Suprapubic skin (tissue), 4 donors: ENCODE measurements at regions not wholly inside any gene's neighbourhood (a gene's known extent, or its start where the extent isn't known, plus 50 kb on each side); places are given as distances from the start of the nearest gene placed in this dataset.

Experiments used
- DNase-seq, 2 donors: peaks; one replicate each; pipeline ENCODE4 v3.0.0-alpha.2; 2019; ENCODE audit warnings: low spot score in 2 of 2
- H3K27ac ChIP-seq: fragments of 200-600 bp; sonication (generic); one replicate; pipeline ENCODE4 v1.5.1; 2019
- H3K27me3 ChIP-seq: fragments of 200-600 bp; sonication (generic); one replicate; pipeline ENCODE4 v1.5.1; 2019
- H3K36me3 ChIP-seq: fragments of 200-600 bp; sonication (generic); one replicate; pipeline ENCODE4 v1.5.1; 2019
- H3K4me1 ChIP-seq: fragments of 200-600 bp; sonication (generic); one replicate; pipeline ENCODE4 v1.5.1; 2019
- H3K4me3 ChIP-seq: fragments of 200-600 bp; sonication (generic); one replicate; pipeline ENCODE4 v1.5.1; 2019; ENCODE audit warnings: mild to moderate bottlenecking
- H3K9me3 ChIP-seq: fragments of 200-600 bp; sonication (generic); one replicate; pipeline ENCODE4 v1.5.1; 2019
- EP300 ChIP-seq: sonication (generic); formaldehyde crosslinking; IDR thresholded peaks from one replicate; pipeline ENCODE4 v1.6.1; 2017; ENCODE audit warnings: antibody characterized with exemption
- POLR2A ChIP-seq, 2 donors: fragments of 450-650 bp; IDR thresholded peaks; one replicate each; pipeline ENCODE4 v1.6.1; 2017; ENCODE audit warnings: antibody characterized with exemption in 2 of 2, mild to moderate bottlenecking in 2 of 2, moderate library complexity in 2 of 2
- POLR2AphosphoS5 ChIP-seq, 3 donors: sonication (generic); formaldehyde crosslinking; IDR thresholded peaks; one replicate each; pipeline ENCODE4 v1.6.1; 2017; ENCODE audit warnings: antibody characterized with exemption in 3 of 3
- WGBS: methylation state at CpG from one replicate; pipeline ENCODE4 v1.1.5; 2018; 5-methylcytosine and 5-hydroxymethylcytosine counted together
- TF ChIP-seq, protein P1 (sequence below), 2 donors: fragments of 200-600 bp in 1 of 2; fragments of 450-650 bp in 1 of 2; sonication (generic) in 1 of 2; IDR thresholded peaks; one replicate each; pipeline ENCODE4 v1.5.1; 2016 to 2019; ENCODE audit warnings: antibody characterized with exemption in 2 of 2, mild to moderate bottlenecking in 1 of 2, moderate library complexity in 1 of 2

GRCh38 chr6:113315879-113316278 lies 541.3 kb upstream of the MARCKS start:
- no peaks in the 10 kb centered on the region for H3K27me3 ChIP-seq
- no peaks in the 10 kb centered on the region for H3K4me1 ChIP-seq
- TF ChIP-seq EP300 (no peak), POLR2A (IDR thresholded peaks at IDR 0.05) (no peak), POLR2AphosphoS5 (IDR thresholded peaks at IDR 0.05) (no peak)
- TF ChIP-seq, protein P1, sequence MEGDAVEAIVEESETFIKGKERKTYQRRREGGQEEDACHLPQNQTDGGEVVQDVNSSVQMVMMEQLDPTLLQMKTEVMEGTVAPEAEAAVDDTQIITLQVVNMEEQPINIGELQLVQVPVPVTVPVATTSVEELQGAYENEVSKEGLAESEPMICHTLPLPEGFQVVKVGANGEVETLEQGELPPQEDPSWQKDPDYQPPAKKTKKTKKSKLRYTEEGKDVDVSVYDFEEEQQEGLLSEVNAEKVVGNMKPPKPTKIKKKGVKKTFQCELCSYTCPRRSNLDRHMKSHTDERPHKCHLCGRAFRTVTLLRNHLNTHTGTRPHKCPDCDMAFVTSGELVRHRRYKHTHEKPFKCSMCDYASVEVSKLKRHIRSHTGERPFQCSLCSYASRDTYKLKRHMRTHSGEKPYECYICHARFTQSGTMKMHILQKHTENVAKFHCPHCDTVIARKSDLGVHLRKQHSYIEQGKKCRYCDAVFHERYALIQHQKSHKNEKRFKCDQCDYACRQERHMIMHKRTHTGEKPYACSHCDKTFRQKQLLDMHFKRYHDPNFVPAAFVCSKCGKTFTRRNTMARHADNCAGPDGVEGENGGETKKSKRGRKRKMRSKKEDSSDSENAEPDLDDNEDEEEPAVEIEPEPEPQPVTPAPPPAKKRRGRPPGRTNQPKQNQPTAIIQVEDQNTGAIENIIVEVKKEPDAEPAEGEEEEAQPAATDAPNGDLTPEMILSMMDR (IDR thresholded peaks at IDR 0.05): no peak
- DNase-seq: no peak
- 35% methylated on average over 4 of the region's 4 CpGs for WGBS
- no peaks in the 10 kb centered on the region for H3K36me3 ChIP-seq
- H3K4me3 ChIP-seq: no peak overlapping the region
- H3K27ac ChIP-seq: no peak overlapping the region
- no peaks in the 10 kb centered on the region for H3K9me3 ChIP-seq

DNA sequence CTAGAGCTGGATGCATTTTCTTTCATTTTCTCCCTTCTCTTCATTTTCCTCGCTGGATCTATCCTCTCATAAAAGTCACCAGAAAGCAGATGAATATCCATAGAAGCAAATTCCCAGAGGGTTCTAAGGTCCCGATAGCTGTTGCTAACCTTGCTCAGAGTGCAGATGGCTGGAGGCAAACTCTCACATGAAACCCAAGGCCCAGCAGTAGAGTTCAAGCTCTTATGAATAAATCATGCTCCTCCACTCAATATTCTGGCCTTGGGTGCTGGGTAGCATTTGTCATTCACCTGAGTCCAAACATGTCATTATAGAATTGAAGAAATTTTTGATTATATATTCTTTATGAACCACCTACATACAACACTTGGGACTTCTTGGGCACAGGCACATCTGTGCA lies 539.7 kb upstream of the MARCKS start:
- H3K36me3 ChIP-seq: no peaks in the 10 kb centered on the region
- DNase-seq: no peak
- H3K9me3 ChIP-seq: no peaks in the 10 kb centered on the region
- TF ChIP-seq EP300: no peak
- no peak for TF ChIP-seq POLR2A (IDR thresholded peaks at IDR 0.05)
- TF ChIP-seq, protein P1 (IDR thresholded peaks at IDR 0.05): no peak
- TF ChIP-seq POLR2AphosphoS5 (IDR thresholded peaks at IDR 0.05): no peak
- H3K4me3 ChIP-seq: no peak overlapping the region
- no peaks in the 10 kb centered on the region for H3K27me3 ChIP-seq
- no peaks in the 10 kb centered on the region for H3K4me1 ChIP-seq
- 97% methylated on average over 2 of the region's 2 CpGs for WGBS
- no peak overlapping the region for H3K27ac ChIP-seq

- 90% methylated on average over 9 of the region's 9 CpGs for WGBS
- no peaks in the 10 kb centered on the region for H3K36me3 ChIP-seq
- H3K4me3 ChIP-seq: no peak overlapping the region
- no peaks in the 10 kb centered on the region for H3K4me1 ChIP-seq
- TF ChIP-seq, protein P1 (IDR thresholded peaks at IDR 0.05): no peak
- TF ChIP-seq EP300 (no peak), POLR2A (IDR thresholded peaks at IDR 0.05) (no peak), POLR2AphosphoS5 (IDR thresholded peaks at IDR 0.05) (no peak)
- H3K27ac ChIP-seq: no peak overlapping the region
- no peak for DNase-seq
- no peaks in the 10 kb centered on the region for H3K27me3 ChIP-seq
- H3K9me3 ChIP-seq: no peaks in the 10 kb centered on the region
Measured at GRCh38 chr6:113317891-113318574, 539.1 kb upstream of the MARCKS start.

GRCh38 chr6:113318575-113318917 lies 538.6 kb upstream of the MARCKS start:
- Histone ChIP-seq H3K9me3 (no peaks in the 10 kb centered on the region), H3K36me3 (no peaks in the 10 kb centered on the region), H3K27ac (no peak overlapping the region), H3K4me1 (no peaks in the 10 kb centered on the region), H3K27me3 (no peaks in the 10 kb centered on the region), H3K4me3 (no peak overlapping the region)
- no peak for DNase-seq
- WGBS: 74% methylated on average over 5 of the region's 5 CpGs
- TF ChIP-seq POLR2AphosphoS5 (IDR thresholded peaks at IDR 0.05) (no peak), EP300 (no peak), POLR2A (IDR thresholded peaks at IDR 0.05) (no peak)
- TF ChIP-seq, protein P1 (IDR thresholded peaks at IDR 0.05): no peak

DNA sequence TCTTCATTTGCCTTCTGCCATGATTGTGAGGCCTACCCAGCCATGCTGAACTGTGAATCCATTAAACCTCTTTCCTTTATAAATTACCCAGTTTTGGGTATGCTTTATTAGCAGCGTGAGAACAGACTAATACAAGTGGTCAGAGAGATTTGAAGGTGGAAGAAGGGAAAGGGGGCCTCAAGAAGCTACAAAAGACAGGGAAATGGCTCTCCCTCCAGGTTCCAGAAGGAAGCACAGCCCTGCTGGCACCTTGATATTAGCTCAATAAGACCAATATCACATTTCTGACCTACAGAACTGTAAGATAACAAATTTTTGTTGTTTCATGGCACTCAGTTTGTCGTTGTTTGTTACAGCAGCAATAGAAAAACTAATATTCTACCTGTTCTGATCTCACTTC lies 536.5 kb upstream of the MARCKS start:
- TF ChIP-seq EP300 (no peak), POLR2A (IDR thresholded peaks at IDR 0.05) (no peak), POLR2AphosphoS5 (IDR thresholded peaks at IDR 0.05) (no peak)
- TF ChIP-seq, protein P1 (IDR thresholded peaks at IDR 0.05): no peak
- no peaks in the 10 kb centered on the region for H3K9me3 ChIP-seq
- no peak for DNase-seq
- no peaks in the 10 kb centered on the region for H3K4me1 ChIP-seq
- H3K27me3 ChIP-seq: no peaks in the 10 kb centered on the region
- H3K36me3 ChIP-seq: no peaks in the 10 kb centered on the region
- 91% methylated on average over 2 of the region's 2 CpGs for WGBS
- no peak overlapping the region for H3K4me3 ChIP-seq
- H3K27ac ChIP-seq: no peak overlapping the region
